Osteocyte (in vitro differentiated cells): ENCODE measurements at regions not wholly inside any gene's neighbourhood (a gene's known extent, or its start where the extent isn't known, plus 50 kb on each side); places are given as distances from the start of the nearest gene placed in this dataset.
A peak's percentile ranks its signal among the peaks of the same experiment; 100 is the strongest.

ENCODE experiments used
- DNase-seq: peaks from one replicate; pipeline ENCODE4 v3.0.0; 2021; ENCODE audit warnings: mixed read lengths; ENCODE audit not compliant: unreplicated experiment; ENCODE audit errors: extremely low spot score
- H3K27ac Mint-ChIP-seq: one replicate; pipeline ENCODE4 v1.8.0; 2021; ENCODE audit warnings: mild to moderate bottlenecking, mixed read lengths; ENCODE audit not compliant: unreplicated experiment
- H3K27me3 Mint-ChIP-seq: one replicate; pipeline ENCODE4 v1.8.0; 2021; ENCODE audit warnings: mixed read lengths; ENCODE audit not compliant: unreplicated experiment
- H3K36me3 Mint-ChIP-seq: one replicate; pipeline ENCODE4 v1.8.0; 2021; ENCODE audit warnings: mixed read lengths; ENCODE audit not compliant: unreplicated experiment
- H3K4me1 Mint-ChIP-seq: one replicate; pipeline ENCODE4 v1.8.0; 2021; ENCODE audit warnings: mixed read lengths; ENCODE audit not compliant: unreplicated experiment
- H3K4me3 Mint-ChIP-seq: one replicate; pipeline ENCODE4 v1.8.0; 2021; ENCODE audit warnings: mild to moderate bottlenecking, moderate library complexity, mixed read lengths; ENCODE audit not compliant: unreplicated experiment
- H3K9me3 Mint-ChIP-seq: one replicate; pipeline ENCODE4 v1.8.0; 2021; ENCODE audit warnings: mixed read lengths; ENCODE audit not compliant: unreplicated experiment
- CTCF ChIP-seq: fragments of 200-600 bp; sonication (generic); IDR thresholded peaks from 2 replicates; pipeline ENCODE4 v1.5.0; 2021; ENCODE audit warnings: antibody characterized with exemption, mild to moderate bottlenecking, moderate library complexity

DNA sequence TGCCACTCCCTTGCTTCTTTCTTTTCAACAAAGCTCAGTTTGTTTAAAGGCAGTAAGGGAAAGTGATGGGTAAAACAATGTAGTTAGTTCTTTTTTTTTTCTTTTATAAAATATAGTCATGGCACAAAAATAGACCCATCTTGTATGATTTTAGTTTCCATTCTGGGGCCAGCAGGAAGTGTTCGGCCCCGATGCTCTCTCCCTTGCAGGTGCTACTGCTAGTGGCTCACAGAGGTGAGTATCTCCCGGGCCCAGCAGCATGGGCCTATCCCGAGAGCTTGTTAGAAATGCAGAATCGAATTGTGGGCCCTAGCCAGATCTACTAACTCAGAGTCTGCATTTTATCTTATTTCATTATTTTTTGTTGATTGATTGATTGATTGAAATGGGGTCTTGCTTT is 78.7 kb downstream of the SYNE3 start:
- no peak for DNase-seq
- Mint-ChIP-seq H3K4me1 (peaks cover 45% of the 10 kb centered on the region), H3K27ac (no peak overlapping the region), H3K4me3 (no peak overlapping the region), H3K27me3 (no peaks in the 10 kb centered on the region), H3K36me3 (peaks cover 57% of the 10 kb centered on the region), H3K9me3 (peaks cover 9% of the 10 kb centered on the region)
- no peak for TF ChIP-seq CTCF

DNA sequence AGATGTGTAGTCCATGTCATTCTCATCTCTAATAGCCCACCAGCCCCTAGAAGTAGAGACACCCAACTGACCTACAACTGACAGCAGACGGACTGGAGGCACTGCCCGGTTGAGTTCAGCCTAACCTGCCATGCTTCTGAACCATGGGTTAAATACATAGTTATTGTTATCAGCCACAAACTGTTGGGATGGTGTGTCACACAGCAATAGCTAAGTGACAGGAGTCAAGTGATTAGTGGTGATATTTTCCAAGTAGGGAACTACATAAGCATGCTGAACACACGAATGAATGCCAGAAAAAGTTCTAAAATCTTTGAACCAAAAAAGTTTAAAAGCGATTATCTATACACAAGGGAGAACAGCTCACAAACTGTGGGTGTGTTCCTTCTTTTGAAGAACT is 80.1 kb downstream of the SYNE3 start:
- Mint-ChIP-seq H3K4me3 (no peak overlapping the region), H3K27me3 (no peaks in the 10 kb centered on the region), H3K4me1 (peaks cover 38% of the 10 kb centered on the region), H3K9me3 (peaks cover 9% of the 10 kb centered on the region), H3K36me3 (peaks cover 60% of the 10 kb centered on the region), H3K27ac (no peak overlapping the region)
- DNase-seq, result no peak
- TF ChIP-seq CTCF, result no peak

DNA sequence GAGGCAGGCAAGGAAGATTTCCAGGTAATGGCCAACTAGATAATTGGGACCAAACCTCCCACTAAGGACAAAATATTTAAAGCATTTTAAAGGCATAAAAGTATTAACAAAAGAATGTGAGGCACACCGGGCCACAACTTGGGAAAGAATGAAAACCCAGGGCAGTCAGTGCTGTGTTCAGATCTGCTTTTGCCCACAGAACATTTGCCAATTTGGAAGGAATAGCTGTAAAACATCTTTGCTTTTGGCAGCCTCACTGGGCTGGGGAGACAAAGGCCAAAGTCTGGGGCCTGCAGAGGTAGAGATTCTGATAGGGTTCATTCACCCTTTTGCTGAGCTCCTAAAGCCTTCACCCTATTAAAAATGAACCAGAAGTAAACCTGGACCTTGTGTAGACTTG is 82.3 kb downstream of the SYNE3 start:
- Mint-ChIP-seq H3K9me3 (peaks cover 9% of the 10 kb centered on the region), H3K36me3 (peaks cover 68% of the 10 kb centered on the region), H3K27me3 (no peaks in the 10 kb centered on the region), H3K4me3 (no peak overlapping the region), H3K4me1 (peaks cover 22% of the 10 kb centered on the region), H3K27ac (peak overlapping the region; percentile 41)
- DNase-seq, result no peak
- no peak for TF ChIP-seq CTCF

DNA sequence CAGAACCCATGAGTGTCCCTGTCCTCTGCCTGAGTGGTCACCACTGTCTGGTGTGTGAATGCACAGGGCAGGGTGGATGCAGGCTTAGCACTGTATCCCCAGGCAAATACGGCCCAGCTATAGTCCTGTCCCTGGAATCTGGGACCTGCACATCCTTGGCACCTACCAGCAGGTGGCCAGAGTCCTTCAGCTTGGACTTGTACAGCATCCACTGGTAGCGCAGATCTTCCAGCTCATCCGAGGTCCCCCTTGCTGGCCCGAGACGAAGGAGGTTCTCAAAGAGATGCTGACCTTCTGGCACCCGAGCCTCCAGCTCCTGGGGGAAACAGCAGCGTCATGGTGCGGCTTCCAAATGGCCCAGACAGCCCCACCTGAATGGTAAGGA is 83.4 kb downstream of the SYNE3 start:
- H3K27ac Mint-ChIP-seq, result no peak overlapping the region
- no peaks in the 10 kb centered on the region for H3K27me3 Mint-ChIP-seq
- H3K4me3 Mint-ChIP-seq, result no peak overlapping the region
- peaks cover 67% of the 10 kb centered on the region for H3K36me3 Mint-ChIP-seq
- no peak for TF ChIP-seq CTCF
- DNase-seq, result no peak
- H3K4me1 Mint-ChIP-seq, result peaks cover 26% of the 10 kb centered on the region
- H3K9me3 Mint-ChIP-seq, result peaks cover 9% of the 10 kb centered on the region

DNA sequence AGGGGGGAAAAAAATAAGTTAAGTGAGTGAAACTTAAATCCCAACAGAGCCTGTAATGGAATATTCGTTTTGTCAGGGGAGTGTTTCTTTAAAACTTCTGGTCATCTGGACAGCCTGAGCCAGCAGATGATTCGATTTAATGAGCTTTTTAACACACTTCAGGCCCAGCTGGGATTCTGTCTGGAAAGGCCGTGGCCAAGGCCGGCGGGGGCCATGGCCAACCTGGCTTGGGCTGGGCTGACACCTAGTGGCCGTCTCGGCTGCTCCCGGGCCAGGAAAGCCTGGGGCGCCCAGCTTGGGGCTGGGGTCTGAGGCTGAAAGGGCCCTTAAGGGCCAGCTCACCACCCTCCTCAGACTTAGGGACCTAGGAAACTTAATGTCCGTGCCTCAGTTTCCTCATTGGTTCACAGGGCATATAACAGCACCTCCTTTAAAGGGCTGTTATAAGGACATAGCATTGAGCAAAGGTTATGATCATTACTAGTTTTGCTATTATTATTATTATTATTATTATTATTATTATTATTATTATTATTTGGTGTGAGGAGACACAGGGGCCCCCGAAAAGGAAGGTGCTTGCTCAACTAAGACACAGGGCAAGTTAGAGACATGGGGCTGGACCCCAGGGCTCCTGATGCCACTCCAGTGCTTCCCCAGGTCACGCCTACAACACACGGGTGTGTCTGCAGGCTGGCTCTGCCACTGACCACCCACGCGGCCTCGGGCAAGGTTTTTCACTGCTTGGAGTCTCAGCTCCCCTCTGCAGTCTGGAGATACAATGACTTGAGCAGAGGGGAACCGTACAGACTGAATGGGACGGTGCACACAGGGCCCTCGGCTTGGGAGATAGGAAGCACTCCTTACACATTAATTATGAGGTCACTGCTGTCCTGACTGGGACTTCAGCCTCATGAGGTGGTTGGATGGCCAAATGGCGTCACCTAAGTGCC is 84.0 kb downstream of the SYNE3 start:
- Mint-ChIP-seq H3K9me3 (peaks cover 9% of the 10 kb centered on the region), H3K36me3 (peaks cover 66% of the 10 kb centered on the region), H3K27ac (peak overlapping the region; percentile 50), H3K4me1 (peaks cover 33% of the 10 kb centered on the region), H3K4me3 (no peak overlapping the region), H3K27me3 (no peaks in the 10 kb centered on the region)
- TF ChIP-seq CTCF, result peak; percentile 80
- no peak for DNase-seq
